DMS 273 treated with DMSO at 0.1 percent for 48 hours (cell line): ENCODE measurements at regions not wholly inside any gene's neighbourhood (a gene's known extent, or its start where the extent isn't known, plus 50 kb on each side); places are given as distances from the start of the nearest gene placed in this dataset.
"Not testable (repeated sequence)": the region's sequence is repeated elsewhere in the genome, so short reads cannot be mapped to it uniquely, and the experiment has no call there.

Experiments used
- DNase-seq: peaks from one replicate; lab custom pipeline; 2025; lab: John Stamatoyannopoulos, UW

DNA sequence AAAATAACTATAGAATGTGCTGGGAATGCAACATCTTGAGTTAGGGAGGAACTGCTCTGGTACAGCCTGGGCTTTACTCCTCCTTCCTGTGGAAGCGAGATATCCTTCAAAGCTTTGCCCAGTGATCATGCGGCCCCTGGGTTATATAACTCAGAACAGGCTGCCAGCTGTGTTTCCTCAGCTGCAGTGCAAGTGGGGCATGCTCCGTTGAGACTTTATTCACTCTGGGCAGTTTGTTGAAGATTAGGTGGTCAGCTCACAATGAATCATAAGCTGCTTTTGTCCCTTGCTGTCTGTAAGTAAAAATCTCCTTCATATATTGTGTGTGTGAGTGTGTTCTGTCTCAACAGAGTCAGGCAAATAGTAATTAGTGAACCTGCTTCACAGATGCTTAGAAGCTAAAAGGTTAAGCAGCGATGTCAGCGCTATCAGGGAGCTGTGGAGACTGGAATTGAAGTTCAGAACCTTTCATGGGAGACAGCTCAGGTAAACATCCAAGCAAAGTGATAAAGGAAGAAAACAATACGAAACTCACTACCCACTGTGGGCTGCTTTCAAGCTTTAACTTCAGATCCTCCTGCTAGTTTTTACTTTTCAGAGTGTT is 688.4 kb downstream of the HTR1B start:
- DNase-seq: no peak

DNA sequence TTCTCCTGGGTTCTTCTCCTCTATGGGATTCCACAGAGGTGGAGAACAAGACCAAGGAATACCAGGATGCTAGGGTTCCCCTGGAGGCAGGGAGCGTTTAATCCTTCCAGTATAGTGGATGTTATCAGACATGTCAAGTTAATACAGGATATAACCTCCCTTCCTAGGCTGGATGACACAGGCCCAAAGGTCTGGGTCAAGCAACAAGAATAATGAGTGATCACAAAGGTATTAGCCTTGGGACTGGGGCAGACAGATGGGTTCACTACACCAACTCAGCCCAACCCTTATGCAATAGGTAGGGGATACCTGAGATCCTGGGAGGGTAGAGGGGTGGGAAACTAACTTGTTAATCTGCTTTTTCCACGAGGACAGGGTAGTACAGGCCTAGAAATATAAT is 690.3 kb downstream of the HTR1B start:
- no peak for DNase-seq

DNA sequence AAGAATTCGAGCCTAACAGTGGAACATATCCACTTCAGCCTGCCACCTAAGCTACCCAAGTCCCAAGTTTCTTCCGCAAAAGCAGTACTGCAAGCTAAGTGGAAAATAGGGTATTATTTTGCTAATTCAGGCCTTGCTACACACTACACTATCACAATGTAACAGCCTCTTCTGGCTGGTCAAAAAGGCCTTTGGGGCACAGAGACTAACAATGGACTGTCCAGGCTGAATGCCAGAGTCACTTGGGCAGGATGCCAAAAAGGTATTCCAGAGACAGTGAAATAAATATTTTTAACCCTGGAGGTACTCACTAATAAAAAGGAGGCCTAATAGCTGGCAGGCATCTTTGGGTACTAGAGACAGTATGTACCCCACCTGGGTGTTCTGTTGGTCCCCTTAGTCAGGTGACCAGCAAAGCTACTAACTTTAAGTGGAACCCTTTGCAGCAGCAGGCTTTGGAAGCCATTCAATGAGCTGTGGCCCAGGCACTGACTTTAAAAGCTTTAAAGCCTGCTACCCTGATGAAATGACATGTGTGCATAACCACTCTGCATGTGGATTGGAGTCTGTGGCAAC is 692.1 kb downstream of the HTR1B start:
- no peak for DNase-seq

DNA sequence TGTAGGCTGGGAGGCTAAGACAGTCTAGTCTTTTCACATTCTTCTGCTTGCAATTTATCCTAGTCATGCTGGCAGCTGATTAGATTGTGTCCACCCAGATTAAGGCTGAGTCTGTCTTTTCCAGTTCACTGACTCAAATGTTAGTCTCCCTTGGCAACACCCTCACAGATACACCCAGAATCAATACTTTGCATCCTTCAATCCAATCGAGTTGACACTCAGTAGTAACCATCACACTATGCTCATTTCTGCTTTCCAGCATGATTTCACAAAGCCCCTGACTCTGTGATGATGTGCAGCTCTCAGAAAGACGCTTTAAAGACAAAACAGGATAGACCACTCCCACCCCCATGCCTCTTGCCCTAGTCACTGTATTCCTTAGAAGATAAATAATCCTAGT is 693.0 kb downstream of the HTR1B start:
- no peak for DNase-seq

DNA sequence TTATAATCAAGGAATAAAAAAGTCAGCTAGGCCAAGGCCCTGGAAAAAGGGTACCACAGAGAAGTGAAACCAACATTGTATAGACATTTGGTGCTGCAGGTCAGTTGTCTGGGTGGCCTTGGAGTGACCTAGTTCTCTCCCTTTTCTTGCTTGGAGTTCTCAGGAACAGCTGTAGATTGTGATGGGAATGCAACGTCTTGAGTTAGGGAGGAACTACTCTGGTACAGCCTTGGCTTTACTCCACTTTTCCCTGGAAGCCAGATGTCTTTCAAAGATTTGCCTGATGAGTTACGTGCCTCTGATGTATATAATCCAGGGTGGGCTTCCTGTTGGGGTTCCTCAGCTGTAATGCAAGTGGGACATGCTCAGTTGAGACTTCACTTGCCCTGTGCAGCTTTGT is 694.7 kb downstream of the HTR1B start:
- no peak for DNase-seq

GRCh38 chr6:76764057-76764456 is 691.6 kb upstream of the IMPG1 start:
- DNase-seq: no peak

DNA sequence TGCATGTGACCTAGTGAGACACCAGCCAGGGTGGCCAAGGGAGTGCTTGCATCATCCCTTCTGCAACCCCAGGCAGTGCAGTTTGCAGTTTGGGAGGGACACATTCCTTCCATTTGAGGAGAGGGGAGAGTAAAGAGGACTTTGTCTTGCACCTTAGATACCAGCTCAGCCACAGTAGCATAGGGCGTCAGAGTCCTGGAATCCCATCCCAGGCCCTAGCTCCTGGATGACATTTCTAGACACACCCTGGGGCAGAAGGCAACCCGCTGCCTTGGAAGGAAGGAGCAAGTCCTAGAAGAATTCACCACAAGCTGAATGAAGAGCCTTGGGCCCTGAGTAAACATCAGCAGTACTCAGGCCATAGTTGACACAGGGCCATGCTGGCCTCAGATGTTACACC is 680.4 kb upstream of the IMPG1 start:
- no peak for DNase-seq

DNA sequence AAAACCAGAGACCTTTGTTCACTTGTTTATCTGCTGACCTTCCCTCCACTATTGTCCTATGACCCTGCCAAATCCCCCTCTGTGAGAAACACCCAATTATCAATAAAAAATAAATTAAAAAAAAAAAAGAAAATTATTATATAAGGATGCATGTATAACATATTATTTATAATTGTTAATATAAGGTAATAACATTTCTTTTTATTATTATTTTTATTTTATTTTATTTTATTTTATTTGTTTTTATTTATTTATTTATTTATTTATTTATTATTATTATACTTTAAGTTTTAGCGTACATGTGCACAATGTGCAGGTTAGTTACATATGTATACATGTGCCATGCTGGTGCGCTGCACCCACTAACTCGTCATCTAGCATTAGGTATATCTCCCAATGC is 672.9 kb upstream of the IMPG1 start:
- DNase-seq: not testable (repeated sequence)

GRCh38 chr6:76744151-76744720 is 671.8 kb upstream of the IMPG1 start:
- not testable (repeated sequence) for DNase-seq

DNA sequence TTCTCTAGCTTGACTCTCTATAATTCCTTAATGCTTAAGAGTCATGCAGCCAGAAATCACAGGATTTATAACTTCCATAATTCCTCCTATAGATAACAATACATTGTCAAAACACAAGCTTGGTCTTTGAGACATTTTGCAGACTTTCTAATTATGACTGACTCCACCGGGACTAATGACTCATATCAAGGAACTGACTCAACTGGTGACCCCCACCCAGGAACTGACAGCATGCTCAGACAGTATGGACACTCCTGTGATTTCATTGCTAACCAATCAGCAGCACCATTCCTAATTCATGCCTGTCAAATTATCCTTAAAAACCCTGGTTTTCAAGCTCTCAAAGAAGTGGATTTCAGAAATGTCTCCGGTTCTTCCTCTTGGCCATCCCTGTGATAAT is 670.5 kb upstream of the IMPG1 start:
- DNase-seq: no peak

GRCh38 chr6:76719449-76719848 is 647.0 kb upstream of the IMPG1 start:
- no peak for DNase-seq

GRCh38 chr6:76708641-76709331 is 636.3 kb upstream of the IMPG1 start:
- no peak for DNase-seq

GRCh38 chr6:76707630-76708029 is 635.2 kb upstream of the IMPG1 start:
- DNase-seq: no peak

- DNase-seq: no peak
Measured at GRCh38 chr6:76706631-76707030, 634.2 kb upstream of the IMPG1 start.

DNA sequence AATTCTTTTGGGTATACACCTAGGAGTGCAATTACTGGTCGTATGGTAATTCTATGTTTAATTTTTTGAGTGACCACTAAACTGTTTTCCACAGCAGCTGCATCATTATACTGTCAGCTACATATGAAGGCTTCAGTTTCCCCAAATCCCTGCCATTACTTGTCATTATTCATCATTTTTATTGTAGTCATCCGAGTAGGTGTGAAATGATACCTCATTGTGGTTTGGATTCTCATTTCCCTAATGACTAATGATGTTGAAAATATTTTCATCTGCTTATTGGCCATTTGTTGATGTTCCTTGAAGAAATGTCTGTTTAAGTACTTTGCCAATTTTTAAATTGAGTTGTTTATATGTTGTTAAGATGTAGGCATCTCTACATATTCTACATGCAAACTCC is 633.6 kb upstream of the IMPG1 start:
- no peak for DNase-seq

DNA sequence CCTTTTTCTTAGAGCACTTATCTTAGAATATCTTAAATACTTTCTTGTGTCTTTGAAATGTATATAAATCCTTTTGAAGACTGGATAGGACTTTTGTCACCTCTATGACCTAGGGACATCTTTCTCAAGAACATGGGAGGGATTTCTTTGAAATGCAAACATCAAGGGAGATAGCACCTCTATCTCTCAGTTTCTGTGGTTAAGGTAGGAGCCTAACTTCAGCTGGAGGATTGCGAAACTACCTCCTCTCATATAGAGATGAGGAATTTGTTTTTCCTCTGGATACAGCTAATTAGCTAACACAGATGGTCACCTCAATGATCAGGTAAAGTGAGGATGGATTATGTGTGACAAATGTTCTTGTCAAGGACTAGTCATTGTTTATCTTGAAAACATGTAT is 631.3 kb upstream of the IMPG1 start:
- DNase-seq: no peak

- DNase-seq: no peak
Measured at GRCh38 chr6:76703285-76703684, 630.8 kb upstream of the IMPG1 start.

DNA sequence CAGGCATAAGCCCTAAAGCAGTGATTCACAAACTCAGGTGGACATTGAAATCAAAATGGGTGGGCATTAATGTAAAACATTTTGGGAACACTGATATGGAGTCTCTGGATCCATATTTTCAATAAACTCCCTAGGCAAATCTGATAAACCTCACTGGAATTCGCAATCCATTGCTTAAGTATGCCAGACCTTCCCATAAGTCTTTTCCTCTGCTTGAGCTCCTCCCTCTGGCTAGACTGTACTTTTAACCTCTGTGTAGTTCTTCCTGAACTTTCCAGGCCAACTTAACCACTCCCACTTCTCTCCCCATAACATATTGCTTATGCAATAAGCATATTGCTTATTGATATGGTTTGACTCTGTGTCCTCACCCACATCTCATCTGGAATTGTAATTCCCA is 629.7 kb upstream of the IMPG1 start:
- no peak for DNase-seq

DNA sequence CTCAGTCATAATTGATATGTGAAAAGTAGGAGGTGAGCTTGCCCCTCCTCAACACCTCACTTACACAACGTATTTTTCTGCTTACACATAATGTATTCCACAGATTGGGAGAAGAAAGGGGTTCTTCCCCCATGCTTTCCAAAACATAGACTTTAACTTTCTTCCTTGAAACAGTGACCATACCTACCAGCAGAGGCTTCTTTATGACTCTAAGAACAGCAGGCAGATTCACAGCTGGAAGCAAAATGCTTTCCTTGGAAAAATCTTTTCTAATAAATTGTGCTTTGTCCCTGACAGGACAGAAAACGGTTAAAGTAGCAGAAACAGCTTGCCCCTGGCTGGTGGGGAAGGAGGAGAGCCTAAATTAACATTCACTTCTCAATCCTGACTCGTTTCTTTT is 629.1 kb upstream of the IMPG1 start:
- no peak for DNase-seq

- DNase-seq: no peak
Measured at GRCh38 chr6:76697585-76697984, 625.1 kb upstream of the IMPG1 start.

DNA sequence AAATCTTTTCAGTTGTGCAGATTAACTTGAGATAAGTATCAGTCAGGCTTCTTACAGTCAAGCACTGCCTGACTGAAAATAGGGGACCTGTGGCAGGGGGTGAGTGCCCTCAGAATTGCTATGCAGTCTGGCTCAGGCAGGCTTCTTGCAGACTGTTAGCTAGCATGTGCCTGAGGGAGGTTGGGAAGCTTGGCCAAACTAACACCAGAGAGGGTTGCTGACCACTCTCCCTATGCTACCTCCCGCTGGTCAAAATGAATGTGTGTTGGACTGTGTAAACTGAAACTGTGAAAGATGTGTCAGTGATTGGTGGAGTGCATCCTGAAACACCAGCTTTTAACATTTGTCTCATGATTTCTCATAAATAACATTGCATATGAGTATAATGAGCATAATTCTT is 622.3 kb upstream of the IMPG1 start:
- DNase-seq: no peak

GRCh38 chr6:76684875-76685274 is 612.4 kb upstream of the IMPG1 start:
- no peak for DNase-seq

DNA sequence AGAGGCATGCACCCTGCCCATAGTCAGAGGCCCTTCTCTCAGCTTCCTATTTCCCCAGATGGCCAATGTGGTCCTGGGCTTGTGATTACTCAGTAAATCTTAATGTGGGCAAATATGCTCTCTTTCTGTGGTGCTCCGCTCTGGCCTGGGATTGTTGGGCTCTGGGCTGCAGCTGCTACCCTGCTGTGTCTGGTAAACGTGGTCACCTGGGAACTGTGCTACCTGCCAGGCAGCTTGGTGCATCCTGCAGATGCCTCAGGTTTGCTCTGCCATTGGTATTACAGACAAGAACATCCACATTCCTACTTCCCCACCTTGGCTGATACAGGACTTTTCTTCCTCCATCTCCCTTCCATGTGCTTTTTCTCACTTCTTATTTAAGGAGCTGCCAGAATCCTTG is 611.5 kb upstream of the IMPG1 start:
- no peak for DNase-seq

- DNase-seq: no peak
Measured at GRCh38 chr6:76682842-76683241, 610.4 kb upstream of the IMPG1 start.
